ENCODE measurements at regions not wholly inside any gene's neighbourhood (a gene's known extent, or its start where the extent isn't known, plus 50 kb on each side); places are given as distances from the start of the nearest gene placed in this dataset.

GRCh38 chr11:97202613-97203292, 812.9 kb downstream of the JRKL start:
- Histone ChIP-seq H3K27ac (no peak overlapping the region), H3K27me3 (no peaks in the 10 kb centered on the region), H3K36me3 (no peaks in the 10 kb centered on the region), H3K4me1 (peaks cover 0 to 10% of the 10 kb centered on the region in 2 donors), H3K9me3 (no peaks in the 10 kb centered on the region), H3K4me3 (no peak overlapping the region)
- DNase-seq, result no peak
- in situ Hi-C loops (cut with MboI; ENCODE audit: low sequenced_read_pairs in 4 of 4), result no loop called here
- ATAC-seq, result peak in 1 of 2 donors; percentile 30
- intact Hi-C loops (cut with DNase I; ENCODE audit: low total_unique reads), result no loop called here
- TF ChIP-seq, protein P1, sequence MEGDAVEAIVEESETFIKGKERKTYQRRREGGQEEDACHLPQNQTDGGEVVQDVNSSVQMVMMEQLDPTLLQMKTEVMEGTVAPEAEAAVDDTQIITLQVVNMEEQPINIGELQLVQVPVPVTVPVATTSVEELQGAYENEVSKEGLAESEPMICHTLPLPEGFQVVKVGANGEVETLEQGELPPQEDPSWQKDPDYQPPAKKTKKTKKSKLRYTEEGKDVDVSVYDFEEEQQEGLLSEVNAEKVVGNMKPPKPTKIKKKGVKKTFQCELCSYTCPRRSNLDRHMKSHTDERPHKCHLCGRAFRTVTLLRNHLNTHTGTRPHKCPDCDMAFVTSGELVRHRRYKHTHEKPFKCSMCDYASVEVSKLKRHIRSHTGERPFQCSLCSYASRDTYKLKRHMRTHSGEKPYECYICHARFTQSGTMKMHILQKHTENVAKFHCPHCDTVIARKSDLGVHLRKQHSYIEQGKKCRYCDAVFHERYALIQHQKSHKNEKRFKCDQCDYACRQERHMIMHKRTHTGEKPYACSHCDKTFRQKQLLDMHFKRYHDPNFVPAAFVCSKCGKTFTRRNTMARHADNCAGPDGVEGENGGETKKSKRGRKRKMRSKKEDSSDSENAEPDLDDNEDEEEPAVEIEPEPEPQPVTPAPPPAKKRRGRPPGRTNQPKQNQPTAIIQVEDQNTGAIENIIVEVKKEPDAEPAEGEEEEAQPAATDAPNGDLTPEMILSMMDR (IDR thresholded peaks at IDR 0.05 in 4 of 5, conservative IDR thresholded peaks at IDR 0.05 in 1 of 5), result no peak
- TF ChIP-seq POLR2A (IDR thresholded peaks at IDR 0.05), result no peak

- DNase-seq (no peak), ATAC-seq (no peak)
- no peak overlapping the region for H3K27ac ChIP-seq
- H3K4me3 ChIP-seq, result no peak overlapping the region
- H3K36me3 ChIP-seq, result no peaks in the 10 kb centered on the region
- TF ChIP-seq POLR2A (IDR thresholded peaks at IDR 0.05), result no peak
- TF ChIP-seq, protein P1 (IDR thresholded peaks at IDR 0.05 in 4 of 5, conservative IDR thresholded peaks at IDR 0.05 in 1 of 5), result no peak
- in situ Hi-C loops (cut with MboI; ENCODE audit: low sequenced_read_pairs in 4 of 4), result no loop called here
- intact Hi-C loops (cut with DNase I; ENCODE audit: low total_unique reads), result no loop called here
- H3K27me3 ChIP-seq, result no peaks in the 10 kb centered on the region
- H3K9me3 ChIP-seq, result no peaks in the 10 kb centered on the region
- H3K4me1 ChIP-seq, result no peaks in the 10 kb centered on the region
Observed at GRCh38 chr11:97218011-97218410, 828.2 kb downstream of the JRKL start.

DNA sequence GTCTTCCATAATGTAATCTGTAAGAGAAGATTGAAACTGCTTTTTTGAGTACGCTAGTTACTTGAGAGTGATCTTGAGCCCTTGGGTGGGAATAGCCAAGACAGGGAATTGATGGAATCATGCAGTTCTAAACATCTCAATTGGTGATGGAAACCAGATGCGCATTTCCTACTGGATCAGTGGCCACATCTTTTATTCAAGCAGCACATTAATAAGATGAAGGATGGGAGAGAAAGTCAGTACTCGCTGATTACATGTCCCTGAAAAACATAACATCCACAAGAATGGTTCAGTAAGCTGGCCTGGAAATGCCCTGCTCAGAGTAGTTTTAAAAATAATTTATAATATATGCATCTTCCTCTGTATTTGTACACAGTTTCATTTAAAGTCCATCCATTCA, 833.8 kb downstream of the JRKL start:
- Histone ChIP-seq H3K36me3 (no peaks in the 10 kb centered on the region), H3K27me3 (no peaks in the 10 kb centered on the region), H3K4me1 (no peaks in the 10 kb centered on the region), H3K27ac (no peak overlapping the region), H3K9me3 (no peaks in the 10 kb centered on the region), H3K4me3 (no peak overlapping the region)
- ATAC-seq (no peak), DNase-seq (no peak)
- no peak for TF ChIP-seq POLR2A (IDR thresholded peaks at IDR 0.05)
- TF ChIP-seq, protein P1 (IDR thresholded peaks at IDR 0.05 in 4 of 5, conservative IDR thresholded peaks at IDR 0.05 in 1 of 5), result no peak
- intact Hi-C loops (cut with DNase I; ENCODE audit: low total_unique reads), result no loop called here
- in situ Hi-C loops (cut with MboI; ENCODE audit: low sequenced_read_pairs in 4 of 4), result no loop called here

DNA sequence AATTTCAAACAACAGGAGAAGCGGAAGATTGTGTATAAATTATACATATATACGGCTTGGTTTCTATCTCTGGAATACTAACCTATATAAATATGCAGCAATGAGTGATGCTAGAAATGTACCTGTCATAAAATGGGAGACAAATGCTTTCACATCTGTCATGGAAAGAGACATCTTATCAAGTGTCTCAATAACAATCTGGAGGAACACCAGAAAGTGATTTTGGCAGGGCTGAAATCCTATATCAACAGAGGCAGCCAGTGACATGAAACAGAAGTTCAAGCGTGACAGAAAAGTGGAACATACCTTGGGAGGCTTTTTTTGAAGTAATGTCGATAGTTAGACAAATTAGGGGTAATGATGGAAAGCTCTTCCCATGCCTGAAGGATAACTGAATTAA, 834.6 kb downstream of the JRKL start:
- no peak for ATAC-seq
- no peak overlapping the region for H3K4me3 ChIP-seq
- H3K9me3 ChIP-seq, result no peaks in the 10 kb centered on the region
- H3K27ac ChIP-seq, result no peak overlapping the region
- no peaks in the 10 kb centered on the region for H3K4me1 ChIP-seq
- TF ChIP-seq POLR2A (IDR thresholded peaks at IDR 0.05), result no peak
- TF ChIP-seq, protein P1 (IDR thresholded peaks at IDR 0.05 in 4 of 5, conservative IDR thresholded peaks at IDR 0.05 in 1 of 5), result no peak
- intact Hi-C loops (cut with DNase I; ENCODE audit: low total_unique reads) (no loop called here), in situ Hi-C loops (cut with MboI; ENCODE audit: low sequenced_read_pairs in 4 of 4) (no loop called here)
- no peak for DNase-seq
- H3K27me3 ChIP-seq, result no peaks in the 10 kb centered on the region
- no peaks in the 10 kb centered on the region for H3K36me3 ChIP-seq

DNA sequence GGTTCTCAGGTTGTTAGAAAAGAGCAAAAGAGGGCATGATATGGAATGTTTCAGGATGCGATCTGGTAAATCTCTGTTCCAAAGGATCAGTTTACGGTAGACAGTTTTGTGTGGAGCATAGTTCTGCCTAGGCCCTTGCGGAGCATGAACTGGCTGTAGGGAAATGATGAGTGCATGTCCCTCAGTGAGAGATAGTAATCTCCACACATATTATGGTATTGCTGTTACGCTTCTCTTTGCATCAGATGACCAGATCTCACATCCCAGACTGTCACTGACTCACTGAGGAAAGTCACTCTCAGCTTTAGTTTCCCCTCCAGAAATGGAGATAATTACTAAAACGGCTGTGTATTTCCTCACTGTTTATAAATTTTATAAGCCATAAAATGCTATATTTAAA, 836.0 kb downstream of the JRKL start:
- DNase-seq (no peak), ATAC-seq (no peak)
- H3K27me3 ChIP-seq, result no peaks in the 10 kb centered on the region
- H3K36me3 ChIP-seq, result no peaks in the 10 kb centered on the region
- TF ChIP-seq POLR2A (IDR thresholded peaks at IDR 0.05), result no peak
- TF ChIP-seq, protein P1 (IDR thresholded peaks at IDR 0.05 in 4 of 5, conservative IDR thresholded peaks at IDR 0.05 in 1 of 5), result no peak
- intact Hi-C loops (cut with DNase I; ENCODE audit: low total_unique reads), result no loop called here
- no peaks in the 10 kb centered on the region for H3K9me3 ChIP-seq
- no peaks in the 10 kb centered on the region for H3K4me1 ChIP-seq
- H3K27ac ChIP-seq, result no peak overlapping the region
- in situ Hi-C loops (cut with MboI; ENCODE audit: low sequenced_read_pairs in 4 of 4), result no loop called here
- no peak overlapping the region for H3K4me3 ChIP-seq

All from gastrocnemius medialis (tissue), 4 donors.